Heart right ventricle (tissue), 16 donors: ENCODE measurements at regions not wholly inside any gene's neighbourhood (a gene's known extent, or its start where the extent isn't known, plus 50 kb on each side); places are given as distances from the start of the nearest gene placed in this dataset.
"Not testable (repeated sequence)": the region's sequence is repeated elsewhere in the genome, so short reads cannot be mapped to it uniquely, and the experiment has no call there.

ENCODE experiments used
- ATAC-seq, 8 donors: fragments of 200-7000 bp; cut with Tn5 transposase; one replicate each; pipeline ENCODE4 v1.9.1; 2020; ENCODE audit warnings: mild to moderate bottlenecking in 8 of 8, moderate library complexity in 8 of 8, moderate number of reproducible peaks in 1 of 8
- DNase-seq, 2 donors: peaks; one replicate each; pipeline ENCODE4 v3.0.0-alpha.2; 2020
- H3K27ac ChIP-seq, 10 donors: fragments of 200-600 bp; sonication (generic) in 2 of 10; one replicate each; pipeline versions ENCODE4 v1.5.0 to v1.8.0; 2020 to 2022; ENCODE audit warnings: mild to moderate bottlenecking in 3 of 10
- H3K27me3 ChIP-seq, 7 donors: fragments of 200-600 bp; one replicate each; pipeline ENCODE4 v1.8.0; 2021 to 2022; ENCODE audit warnings: mild to moderate bottlenecking in 2 of 7
- H3K36me3 ChIP-seq, 9 donors: fragments of 200-600 bp; sonication (generic) in 1 of 9; one replicate each; pipeline versions ENCODE4 v1.5.0 to v1.8.0; 2020 to 2022; ENCODE audit warnings: mild to moderate bottlenecking in 2 of 9
- H3K4me1 ChIP-seq, 9 donors: fragments of 200-600 bp; sonication (generic) in 1 of 9; one replicate each; pipeline versions ENCODE4 v1.5.0 to v1.8.0; 2020 to 2022; ENCODE audit warnings: mild to moderate bottlenecking in 4 of 9
- H3K4me3 ChIP-seq, 10 donors: fragments of 200-600 bp; sonication (generic) in 2 of 10; one replicate each; pipeline versions ENCODE4 v1.5.0 to v1.8.0; 2020 to 2022; ENCODE audit warnings: mild to moderate bottlenecking in 7 of 10, moderate library complexity in 2 of 10
- H3K9me3 ChIP-seq, 11 donors: fragments of 200-600 bp in 10 of 11; sonication (generic) in 2 of 11; one replicate each; pipeline versions ENCODE4 v1.5.0 to v1.8.0; 2013 to 2022; ENCODE audit warnings: mild to moderate bottlenecking in 2 of 11, control low read depth in 1 of 11, moderate library complexity in 1 of 11
- CTCF ChIP-seq, 9 donors: fragments of 200-600 bp; sonication (generic) in 2 of 9; IDR thresholded peaks; one replicate each; pipeline versions ENCODE4 v1.5.0 to v1.8.0; 2021 to 2022; ENCODE audit warnings: antibody characterized with exemption in 9 of 9, mild to moderate bottlenecking in 5 of 9, moderate library complexity in 1 of 9
- WGBS, 2 donors: extraction: QIAGEN DNeasy Blood & Tissue Kit; methylation state at CpG; one replicate each; pipeline ENCODE4 v1.1.7; 2013; ENCODE audit warnings: inconsistent platforms in 1 of 2; 5-methylcytosine and 5-hydroxymethylcytosine counted together
- intact Hi-C, 10 donors: fragments of 100-400 bp; cut with DNase I; formaldehyde crosslinking; loops; one replicate each; pipeline versions ENCODE4 v1.11.1 to v1.14.2; 2022
- donor health status: Arrhythmogenic right ventricular cardiomyopathy.
- donor health status: ischemic (EF 13 %, LVEDD 7.1; RV severe dilation, severe dysfunction).
- donor health status: healthy with polysubstance abuse.
- donor health status: DM: no; HTN: yes; CAD: no.
- donor health status: DM: no; HTN: no; CAD: no.
- donor health status: ischemic (EF 25% LVEDD 6.9; RV normal size, moderate dysfunction).
- donor health status: ischemic (EF 25% LVEDD 5.7; RV mildly dilated, moderate dysfunction).
- donor health status: healthy.
- donor health status: DM: yes; HTN: yes; CAD: no.
- donor health status: Ischemic cardiomyopathy.
- donor health status: ischemic (EF 35%, LVEDD 5.7; RV mildly dilated, moderate dysfunction).
- donor health status: nonischemic (EF 11% LVEDD 7.7; RV severe dilation, severe dysfunction).
- donor health status: DM: yes; HTN: yes; CAD: no.
- donor health status: PGD.
- donor health status: ischemic (EF 29% LVEDD 5.4; RV normal size, mild dysfunction).
- donor health status: nonischemic (EF 23%, LVEDD 6.1; RV moderate dilation, normal function).

GRCh38 chr16:29184738-29185438 is 200.0 kb downstream of the LAT start:
- Histone ChIP-seq H3K27ac (peak overlapping the region in 9 of 10 donors; percentile 3 to 95 (median 76)), H3K4me3 (peak overlapping the region in 4 of 10 donors; percentile 5 to 20 (median 20)), H3K4me1 (peaks cover 5 to 46% (median 30%) of the 10 kb centered on the region in 9 donors)
- H3K27me3 ChIP-seq, H3K36me3 ChIP-seq, H3K9me3 ChIP-seq, intact Hi-C loops: not testable (repeated sequence)
- DNase-seq: peak; percentile 67 to 75
- 67 to 72% methylated on average over 40 to 41 of the region's 41 CpGs for WGBS, 2 donors
- ATAC-seq: peak in 7 of 8 donors; percentile 52 to 77 (median 62)

GRCh38 chr16:29182940-29183868 is 198.4 kb downstream of the LAT start:
- WGBS, 2 donors: 48 to 53% methylated on average over 25 of the region's 25 CpGs
- intact Hi-C loops, H3K4me3 ChIP-seq, H3K27me3 ChIP-seq, H3K9me3 ChIP-seq, H3K36me3 ChIP-seq: not testable (repeated sequence)
- DNase-seq (peak; percentile 54 to 55), ATAC-seq (peak in 7 of 8 donors; percentile 7 to 26 (median 15))
- Histone ChIP-seq H3K27ac (peak overlapping the region; percentile 40 to 95 (median 76)), H3K4me1 (peaks cover 9 to 63% (median 47%) of the 10 kb centered on the region in 9 donors)

GRCh38 chr16:29182501-29182900 is 197.6 kb downstream of the LAT start:
- Histone ChIP-seq H3K4me1 (peaks cover 9 to 70% (median 54%) of the 10 kb centered on the region in 9 donors), H3K36me3 (no peaks in the 10 kb centered on the region), H3K27ac (peak overlapping the region; percentile 40 to 95 (median 74)), H3K4me3 (no peak overlapping the region), H3K27me3 (no peaks in the 10 kb centered on the region), H3K9me3 (no peaks in the 10 kb centered on the region)
- ATAC-seq: peak in 7 of 8 donors; percentile 4 to 45 (median 20)
- peak; percentile 60 to 79 for DNase-seq
- no peak for TF ChIP-seq CTCF (IDR thresholded peaks at IDR 0.05)
- intact Hi-C loops: no loop called here
- WGBS, 2 donors: 43 to 65% methylated on average over 9 of the region's 9 CpGs

- Histone ChIP-seq H3K27ac (peak overlapping the region; percentile 40 to 95 (median 74)), H3K4me1 (peaks cover 9 to 75% (median 58%) of the 10 kb centered on the region in 9 donors)
- H3K36me3 ChIP-seq, H3K9me3 ChIP-seq, ATAC-seq, H3K4me3 ChIP-seq, H3K27me3 ChIP-seq, DNase-seq, intact Hi-C loops: not testable (repeated sequence)
- TF ChIP-seq CTCF (IDR thresholded peaks at IDR 0.05): peak in 2 of 9 donors; percentile 10 to 14
- WGBS, 2 donors: 90 to 93% methylated on average over 16 to 17 of the region's 17 CpGs
Observed at GRCh38 chr16:29181921-29182411, 197.1 kb downstream of the LAT start.

GRCh38 chr16:29181254-29181780 is 196.5 kb downstream of the LAT start:
- H3K27me3 ChIP-seq, intact Hi-C loops, ATAC-seq, H3K36me3 ChIP-seq, DNase-seq, H3K9me3 ChIP-seq, H3K4me3 ChIP-seq: not testable (repeated sequence)
- Histone ChIP-seq H3K27ac (peak overlapping the region in 5 of 10 donors; percentile 60 to 97 (median 84)), H3K4me1 (peaks cover 9 to 82% (median 56%) of the 10 kb centered on the region in 9 donors)
- 94% methylated on average over 13 of the region's 13 CpGs for WGBS, 2 donors

- intact Hi-C loops, H3K9me3 ChIP-seq, H3K27me3 ChIP-seq, H3K36me3 ChIP-seq, DNase-seq, ATAC-seq, H3K4me3 ChIP-seq: not testable (repeated sequence)
- H3K4me1 ChIP-seq: peaks cover 9 to 75% (median 49%) of the 10 kb centered on the region in 9 donors
- WGBS, 2 donors: 80 to 90% methylated on average over 13 to 15 of the region's 15 CpGs
- H3K27ac ChIP-seq: peak overlapping the region; percentile 74 to 97 (median 86)
Observed at GRCh38 chr16:29180206-29180600, 195.4 kb downstream of the LAT start.
